Limb (tissue), 2 donors: ENCODE measurements at regions not wholly inside any gene's neighbourhood (a gene's known extent, or its start where the extent isn't known, plus 50 kb on each side); places are given as distances from the start of the nearest gene placed in this dataset.
"Not testable (repeated sequence)": the region's sequence is repeated elsewhere in the genome, so short reads cannot be mapped to it uniquely, and the experiment has no call there.

Experiments
- DNase-seq, 2 donors: peaks; one replicate each; pipeline ENCODE4 v3.0.0-alpha.2; 2016; ENCODE audit errors: extremely low spot score in 2 of 2

DNA sequence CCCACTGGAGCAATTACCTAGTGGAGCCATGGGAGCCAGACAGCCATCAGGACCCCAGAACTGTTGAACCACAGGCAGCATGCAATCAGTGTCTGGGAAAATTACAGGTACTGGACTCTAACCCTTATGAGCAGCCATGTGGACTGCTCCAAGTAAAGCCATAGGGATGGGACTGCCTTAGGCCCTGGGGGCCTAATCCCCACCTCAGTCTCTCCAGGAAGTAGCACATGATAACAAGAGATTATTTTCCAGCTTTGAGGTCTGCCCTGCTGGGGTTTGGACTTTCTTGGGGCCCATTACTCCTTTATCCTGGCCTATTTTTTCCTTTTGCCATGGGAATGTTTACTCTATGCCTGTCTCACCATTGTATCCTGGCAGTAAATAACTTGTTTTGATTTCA is 226.8 kb downstream of the AEBP2 start:
- no peak for DNase-seq

DNA sequence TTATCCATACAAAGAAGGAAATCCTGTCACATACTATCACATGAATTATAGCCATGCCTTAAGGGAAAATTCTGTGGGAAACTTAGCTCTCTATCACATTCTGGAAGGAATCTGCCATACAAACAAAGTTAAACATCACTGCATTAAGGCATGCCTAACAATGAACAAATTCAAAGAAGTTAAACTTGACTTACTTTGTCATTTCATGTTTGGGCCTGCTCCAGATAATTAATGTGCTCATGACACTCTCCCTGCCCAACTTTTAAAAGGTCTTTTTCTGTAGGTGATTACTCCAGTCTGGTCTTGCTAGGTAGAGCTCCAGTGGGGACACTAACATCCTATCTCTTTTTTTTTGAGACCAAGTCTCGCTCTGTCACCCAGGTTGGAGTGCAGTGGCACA is 230.5 kb downstream of the AEBP2 start:
- DNase-seq, result no peak

DNA sequence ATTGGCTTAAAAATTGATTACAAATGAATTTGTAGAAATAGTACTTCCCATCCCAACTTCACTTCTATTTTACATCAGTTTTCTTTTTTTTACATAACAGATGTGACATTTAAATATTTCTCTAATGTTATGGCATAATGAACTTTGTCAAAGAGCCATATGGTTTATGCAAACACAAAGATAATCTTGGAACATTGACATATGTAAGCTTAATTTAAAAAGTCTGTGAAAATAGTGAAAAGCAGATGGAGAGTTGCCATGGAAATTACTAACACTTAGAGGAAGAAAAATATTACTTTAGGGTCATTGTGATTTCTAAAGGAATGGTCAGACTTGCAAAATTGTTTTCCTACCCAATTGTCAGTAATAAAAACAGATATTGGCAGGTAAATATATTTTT is 232.4 kb downstream of the AEBP2 start:
- peak in 1 of 2 donors; percentile 52 for DNase-seq

DNA sequence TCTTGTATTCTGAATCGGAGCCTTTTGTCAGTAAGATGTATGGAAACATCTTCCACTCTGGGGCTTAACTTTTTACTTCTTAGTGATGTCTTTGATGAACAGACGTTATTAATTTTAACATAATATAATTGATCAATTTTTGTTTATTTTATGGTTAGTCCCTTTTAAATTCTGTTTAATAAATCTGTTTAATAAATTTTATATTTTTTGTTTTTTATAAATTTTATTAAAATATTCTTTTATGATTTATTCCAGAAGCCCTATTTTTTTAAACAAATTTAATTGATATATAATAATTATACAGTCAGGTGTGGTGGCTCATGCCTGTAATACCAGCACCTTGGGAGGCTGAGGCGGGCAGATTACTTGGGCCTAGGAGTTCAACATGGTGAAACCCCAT is 235.1 kb downstream of the AEBP2 start:
- no peak for DNase-seq

DNA sequence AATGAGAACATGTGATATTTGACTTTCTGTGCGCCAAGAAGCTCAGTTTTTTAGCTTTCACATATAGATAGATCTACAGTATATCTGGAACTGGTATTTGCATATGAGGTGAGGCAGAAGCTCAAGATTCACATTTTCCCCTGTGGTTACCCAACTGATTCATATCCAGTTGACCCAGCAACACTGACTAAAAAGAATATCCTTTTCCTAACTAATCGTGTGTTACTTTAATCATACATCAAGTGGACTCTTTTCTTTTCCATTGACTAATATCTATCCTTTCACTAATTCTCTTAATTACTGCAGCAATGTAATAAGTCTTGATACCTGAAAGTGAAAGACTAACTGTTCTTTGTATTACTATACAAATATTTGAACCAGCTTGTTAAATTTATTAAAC is 236.1 kb downstream of the AEBP2 start:
- no peak for DNase-seq

DNA sequence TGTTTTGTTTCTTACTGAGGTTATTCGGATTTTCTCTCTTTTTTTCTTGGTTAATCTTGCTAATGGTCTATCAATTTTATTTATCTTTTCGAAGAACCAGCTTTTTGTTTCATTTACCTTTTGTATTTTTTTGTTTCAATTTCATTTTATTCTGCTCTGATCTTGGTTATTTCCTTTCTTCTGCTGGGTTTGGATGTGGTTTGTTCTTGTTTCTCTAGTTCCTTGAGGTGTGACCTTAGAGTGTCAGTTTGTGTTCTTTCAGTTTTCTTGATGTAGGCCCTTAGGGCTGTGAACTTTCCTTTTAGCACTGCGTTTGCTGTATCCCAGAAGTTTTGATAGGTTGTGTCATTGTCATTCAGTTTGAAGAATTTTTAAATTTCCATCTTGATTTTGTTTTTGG is 239.2 kb downstream of the AEBP2 start:
- not testable (repeated sequence) for DNase-seq

DNA sequence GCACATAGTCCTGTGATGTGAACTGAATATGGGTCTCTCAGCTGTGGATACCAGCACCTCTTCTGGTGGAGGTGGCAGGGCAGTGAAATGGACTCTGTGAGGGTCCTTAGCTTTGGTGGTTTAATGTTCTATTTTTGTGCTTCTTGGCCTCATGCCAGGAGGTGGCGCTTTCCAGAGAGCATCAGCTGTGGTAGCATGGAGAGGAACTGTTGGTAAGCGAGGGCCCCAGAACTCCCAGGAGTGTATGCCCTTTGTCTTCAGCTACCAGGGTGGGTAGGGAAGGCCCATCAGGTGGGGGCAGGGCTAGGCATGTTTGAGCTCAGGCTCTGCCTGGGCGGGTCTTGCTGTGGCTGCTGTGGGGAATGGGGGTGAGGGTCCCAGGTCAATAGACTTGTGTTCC is 241.7 kb downstream of the AEBP2 start:
- no peak for DNase-seq

DNA sequence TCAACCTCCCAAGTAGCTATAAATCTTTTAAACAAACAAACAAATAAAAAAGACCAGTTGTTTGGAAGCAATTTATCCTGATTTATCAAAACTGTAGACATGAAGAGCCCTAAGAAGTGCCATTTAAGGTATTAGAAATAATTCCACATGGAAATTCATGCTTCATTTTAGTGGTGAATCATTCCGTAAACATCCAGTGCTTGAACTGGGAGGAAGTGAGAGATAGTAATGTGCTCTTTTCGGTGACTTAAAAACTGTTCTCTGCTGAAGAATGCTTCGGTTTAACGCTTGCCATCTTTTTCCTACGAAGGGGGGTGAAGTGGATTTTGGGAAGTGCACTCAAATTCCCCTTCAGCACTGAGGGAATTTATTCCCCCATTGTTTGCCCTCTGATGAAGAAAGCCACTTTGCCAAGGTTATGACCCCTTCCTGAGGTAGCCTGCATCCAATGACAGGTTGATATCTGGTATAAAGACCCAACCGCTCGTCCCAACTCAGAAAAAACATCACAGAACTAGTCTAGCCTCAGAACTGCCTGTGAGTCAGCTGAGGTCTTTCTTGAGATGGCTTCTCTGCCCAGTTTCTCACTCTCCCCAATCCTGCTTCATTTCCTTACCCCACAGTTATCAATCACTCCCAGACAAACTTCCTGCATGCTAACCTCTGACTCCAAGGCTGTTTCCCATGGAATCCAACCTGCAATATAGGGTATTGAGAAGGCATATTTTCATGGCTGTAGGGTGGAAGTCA is 244.1 kb downstream of the AEBP2 start:
- DNase-seq, result no peak

DNA sequence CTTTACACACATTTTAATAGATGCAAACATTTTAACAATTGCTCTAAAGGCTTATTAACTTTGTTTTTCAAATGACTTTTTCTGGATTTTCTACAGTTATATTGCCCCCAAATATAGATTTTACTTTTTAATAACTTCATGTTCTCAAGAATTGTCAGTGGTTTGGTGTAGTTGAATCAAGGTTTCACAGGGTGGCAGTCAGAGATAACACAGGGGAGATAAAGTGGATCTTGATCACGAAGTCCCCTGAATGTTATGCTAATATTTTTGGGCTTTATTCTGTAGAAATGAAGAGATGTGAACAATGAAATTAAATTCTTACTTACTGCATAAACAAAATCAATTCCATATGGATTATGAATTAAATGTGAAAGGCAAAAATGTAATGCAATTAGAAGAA is 248.1 kb downstream of the AEBP2 start:
- DNase-seq, result no peak

DNA sequence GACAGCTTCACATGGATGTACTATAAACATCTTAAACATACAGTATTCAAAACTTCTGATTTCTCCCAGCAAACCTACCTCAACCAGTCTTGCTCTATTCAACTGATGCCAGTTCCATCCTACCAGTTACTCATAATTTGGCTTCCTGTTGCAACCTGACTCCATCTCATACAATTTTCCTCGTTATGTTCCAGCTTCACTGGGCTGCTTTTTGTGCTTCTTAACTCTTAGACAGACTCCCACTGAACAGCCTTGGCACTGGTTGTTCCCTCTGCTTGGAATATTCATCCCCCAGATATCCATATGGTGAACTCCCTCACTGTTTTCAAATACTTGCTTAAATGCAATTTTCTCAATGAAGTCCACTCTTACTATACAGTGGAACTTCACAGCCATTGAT is 249.2 kb downstream of the AEBP2 start:
- peak in 1 of 2 donors; percentile 53 for DNase-seq

DNA sequence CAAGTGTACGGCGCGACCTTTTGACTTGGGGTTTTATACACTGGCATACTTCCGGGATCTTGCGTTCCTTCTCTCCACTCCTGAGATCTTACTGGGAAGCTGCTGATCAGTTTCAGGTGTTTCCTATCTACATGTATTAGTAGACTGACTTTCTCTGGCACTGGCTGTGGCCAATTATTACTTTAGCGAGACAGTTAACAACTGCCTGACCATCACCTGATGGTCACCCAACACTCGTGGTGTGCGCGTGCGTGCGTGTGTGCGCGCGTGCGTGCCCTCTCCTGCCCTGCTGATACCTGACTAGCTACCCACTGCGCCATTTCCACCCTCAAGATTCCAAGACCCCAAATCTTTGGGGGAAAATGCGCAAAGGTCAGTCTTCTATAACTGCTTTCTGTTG is 249.9 kb downstream of the AEBP2 start:
- no peak for DNase-seq

DNA sequence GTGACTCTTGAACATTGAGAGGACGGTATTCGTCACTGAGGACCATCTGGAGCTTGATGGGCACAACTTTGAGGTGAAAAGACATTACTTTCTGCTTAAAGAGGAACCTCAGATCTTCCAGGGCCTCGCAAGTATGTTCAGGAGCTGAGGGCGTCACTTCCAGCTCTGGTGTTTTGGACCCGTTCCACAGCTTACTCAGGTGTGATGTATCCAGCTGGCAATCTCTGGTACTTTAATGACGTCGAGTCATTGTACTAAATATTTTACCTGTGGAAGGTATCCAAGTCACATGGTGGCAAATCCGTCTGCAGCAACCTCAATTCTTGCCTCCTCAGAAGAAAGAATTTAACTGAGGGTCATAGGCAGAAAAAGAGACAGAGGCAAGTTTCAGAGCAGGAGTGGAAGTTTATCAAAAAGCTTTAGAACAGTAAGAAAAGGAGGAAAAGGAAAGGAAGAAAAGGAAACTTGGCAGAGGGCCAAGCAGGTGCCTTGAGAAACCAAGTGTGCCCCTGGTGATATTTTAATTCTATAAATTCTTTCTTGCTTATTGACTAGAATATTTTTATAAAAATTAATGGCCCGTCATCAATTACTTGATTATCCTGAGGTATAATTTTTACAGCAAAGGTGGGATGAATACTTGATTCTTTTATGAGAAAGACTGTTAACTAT is 250.6 kb downstream of the AEBP2 start:
- no peak for DNase-seq

DNA sequence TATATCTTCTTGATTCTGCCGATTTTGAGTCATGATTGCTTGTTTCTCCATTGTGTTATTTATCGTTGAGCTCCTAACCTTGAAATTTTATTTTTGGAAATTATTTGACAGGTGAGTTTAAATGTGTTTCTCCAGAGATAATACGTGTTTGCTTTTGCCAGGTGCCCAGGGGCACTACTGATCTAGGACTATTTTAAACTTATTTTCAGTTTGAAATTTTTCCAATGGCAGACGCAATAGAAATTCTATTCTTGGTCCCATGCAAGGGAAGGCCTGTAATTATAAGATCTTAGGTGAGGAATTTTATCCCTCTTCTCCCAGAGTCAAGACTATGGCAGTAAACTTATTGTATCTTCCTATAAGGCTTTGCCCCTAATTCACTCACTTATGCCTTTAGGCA is 252.8 kb downstream of the AEBP2 start:
- no peak for DNase-seq

DNA sequence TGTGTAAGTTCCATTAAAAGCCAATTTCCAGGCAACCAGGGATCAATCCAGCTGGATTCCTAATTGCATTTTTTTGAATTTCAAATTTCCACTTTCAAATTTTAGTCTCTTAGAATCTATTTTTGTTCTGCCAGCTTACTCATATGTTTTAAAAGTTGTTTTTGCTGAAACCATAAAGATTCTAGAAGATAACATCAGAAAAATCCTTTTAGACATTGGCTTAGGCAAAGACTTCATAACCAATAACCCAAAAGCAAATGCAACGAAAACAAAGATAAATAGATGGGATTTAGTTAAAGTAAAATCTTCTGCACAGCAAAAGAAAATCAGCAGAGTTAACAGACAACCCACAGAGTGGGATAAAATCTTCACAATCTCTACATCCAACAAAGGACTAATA is 253.3 kb downstream of the AEBP2 start:
- DNase-seq, result no peak

DNA sequence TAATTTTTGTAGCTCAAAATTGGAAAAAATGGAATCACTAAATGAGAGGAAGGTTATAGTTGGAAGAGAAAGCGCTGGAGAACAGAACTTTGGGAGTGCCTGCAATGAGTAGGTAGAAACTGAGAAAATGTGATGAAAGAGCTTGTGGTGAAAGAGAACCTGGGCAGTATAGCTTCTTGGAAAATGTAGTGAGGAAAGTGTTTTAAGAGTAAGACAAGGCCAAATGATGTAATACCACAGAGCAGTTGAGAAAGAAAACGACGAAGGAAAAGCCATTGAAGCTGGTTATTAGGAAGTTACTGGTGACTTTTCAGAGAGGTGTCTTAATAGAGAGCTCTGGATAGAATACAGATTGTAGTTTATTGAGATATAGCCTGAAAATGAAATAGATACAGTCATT is 255.3 kb downstream of the AEBP2 start:
- no peak for DNase-seq

DNA sequence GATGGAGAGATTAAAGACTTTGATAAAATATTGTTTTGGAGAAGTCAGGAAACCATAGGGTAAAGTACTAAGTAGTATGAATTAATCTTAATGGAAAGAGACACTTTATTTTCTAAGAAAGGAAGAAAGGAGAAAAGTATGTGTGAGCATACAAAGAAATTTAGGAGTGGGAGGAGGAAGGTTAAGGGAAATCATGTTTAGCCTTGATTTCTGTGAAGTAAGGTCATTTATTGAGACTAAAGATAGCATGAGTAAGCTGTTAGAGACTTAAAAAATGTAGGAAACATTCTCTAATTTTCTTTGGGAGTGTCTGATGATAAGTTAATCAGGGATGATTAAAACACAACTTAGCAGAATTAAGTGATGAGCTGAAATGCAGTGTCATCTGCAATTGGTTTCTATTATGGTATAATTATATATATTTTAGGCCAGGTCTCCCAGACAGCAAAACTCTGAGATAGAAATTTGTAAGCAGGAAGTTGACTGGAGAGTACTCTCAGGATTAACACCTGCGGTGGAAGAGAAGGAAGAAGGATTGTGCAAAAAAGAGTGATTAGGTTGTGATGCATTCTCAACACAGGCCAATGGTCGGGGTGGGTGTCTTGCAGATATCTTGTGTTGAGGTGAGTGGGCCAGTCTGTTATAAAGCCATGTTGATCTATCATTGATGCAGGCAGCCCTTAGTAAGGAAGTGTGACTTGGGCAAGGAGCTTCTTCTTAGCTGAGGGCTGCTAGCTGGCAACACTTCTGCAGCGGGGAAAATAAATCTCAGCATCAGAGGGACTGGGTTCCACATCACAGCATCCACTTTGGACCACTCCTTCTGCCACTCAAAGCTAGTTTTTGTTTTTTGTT is 256.2 kb downstream of the AEBP2 start:
- no peak for DNase-seq

DNA sequence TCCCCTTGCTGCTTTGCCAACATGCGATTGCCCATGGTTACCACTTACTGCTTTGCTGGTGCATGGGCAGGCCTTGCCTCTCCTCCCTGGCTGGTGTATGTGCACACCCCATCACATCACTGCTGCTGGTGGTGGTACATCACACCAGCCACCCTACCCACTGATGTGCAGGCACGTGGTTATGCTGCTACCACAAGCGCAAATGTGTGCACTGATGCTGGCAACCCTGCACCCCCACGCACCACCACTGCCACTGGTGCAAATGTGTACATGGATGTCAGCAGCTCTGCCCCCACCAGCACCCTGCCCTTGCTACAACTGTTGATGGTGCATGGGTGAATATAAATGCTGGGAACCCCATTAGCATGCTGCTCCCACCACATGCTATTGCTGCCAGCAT is 261.7 kb downstream of the AEBP2 start:
- no peak for DNase-seq

DNA sequence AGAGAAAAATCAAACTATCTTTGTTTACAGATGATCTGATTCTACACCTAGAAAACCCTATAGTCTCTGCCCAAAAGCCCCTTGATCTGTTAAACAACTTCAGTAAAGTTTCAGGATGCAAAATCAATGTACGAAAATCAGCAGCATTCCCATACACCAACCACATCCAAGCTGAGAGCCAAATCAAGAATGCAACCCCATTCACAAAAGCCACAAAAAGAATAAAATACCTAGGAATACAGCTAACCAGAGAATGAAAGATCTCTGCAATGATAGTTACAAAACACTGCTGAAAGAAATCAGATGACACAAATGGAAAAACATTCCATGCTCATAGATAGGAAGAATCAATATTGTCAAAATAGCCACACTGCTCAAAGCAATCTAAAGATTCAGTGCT is 265.7 kb downstream of the AEBP2 start:
- no peak for DNase-seq

DNA sequence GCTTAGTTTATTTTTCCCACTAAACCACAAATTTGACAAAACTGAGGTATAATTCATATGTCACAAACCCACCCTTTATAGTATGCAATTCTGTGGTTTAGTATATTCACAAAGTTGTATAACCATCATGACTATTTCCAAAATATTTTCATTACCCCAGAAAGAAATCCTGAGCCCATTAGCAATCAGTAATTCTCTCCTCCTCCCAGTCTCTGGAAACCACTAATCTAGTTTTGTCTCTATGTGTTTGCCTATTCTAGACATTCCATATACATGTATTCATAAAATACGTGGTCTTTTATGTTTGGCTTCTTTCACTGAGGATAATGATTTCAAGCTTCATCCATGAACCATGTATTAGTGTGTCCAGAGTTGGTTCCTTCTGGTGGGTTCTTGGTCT is 267.6 kb downstream of the AEBP2 start:
- no peak for DNase-seq

DNA sequence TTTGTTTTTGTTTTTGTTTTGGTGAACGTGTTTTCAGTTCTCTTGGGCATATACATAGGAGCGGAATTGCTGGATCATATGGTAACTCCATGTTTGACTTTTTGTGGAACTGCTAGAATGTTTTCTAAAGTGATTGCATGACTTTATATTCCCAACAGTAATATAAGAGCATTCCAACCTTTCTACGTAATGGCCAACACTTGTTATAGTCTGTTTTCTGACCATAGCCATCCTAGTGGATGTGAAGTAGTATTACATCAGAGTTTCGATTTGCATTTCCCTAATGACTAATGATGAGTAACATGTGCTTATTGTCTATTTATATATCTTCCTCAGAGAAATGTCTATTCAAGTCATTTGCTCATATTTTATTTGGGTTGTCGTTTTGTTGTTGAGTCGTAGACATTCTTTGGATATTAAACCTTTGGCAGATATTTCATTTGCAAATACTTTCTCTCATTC is 268.7 kb downstream of the AEBP2 start:
- DNase-seq, result no peak

DNA sequence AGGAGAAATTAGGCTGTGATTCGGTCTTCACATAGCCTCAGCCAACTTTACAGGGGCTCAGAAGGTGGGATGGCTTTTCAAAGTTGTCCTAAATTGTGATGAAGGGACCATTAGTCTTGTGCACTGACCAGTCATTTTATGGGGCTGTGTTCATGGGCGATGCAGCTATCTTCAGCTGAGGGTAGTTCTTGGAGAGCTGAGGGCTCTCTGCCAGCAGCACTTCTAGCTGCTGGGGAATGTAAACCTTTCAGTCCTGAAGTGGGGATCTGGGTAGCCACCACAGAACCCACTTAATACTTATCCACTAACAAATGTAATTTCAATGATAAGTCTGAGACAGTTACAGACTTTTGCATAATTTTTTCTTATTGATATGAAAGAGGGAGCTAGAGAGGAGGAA is 270.6 kb downstream of the AEBP2 start:
- DNase-seq, result no peak
